SK-N-SH treated with all-trans-retinoic acid at 6 μM for 48 hours (cell line): ENCODE measurements at regions not wholly inside any gene's neighbourhood (a gene's known extent, or its start where the extent isn't known, plus 50 kb on each side); places are given as distances from the start of the nearest gene placed in this dataset.

ENCODE experiments used
- ATAC-seq: fragments of 200-7000 bp; cut with Tn5 transposase; 3 replicates; pipeline ENCODE4 v1.9.1; 2020; ENCODE audit warnings: mild to moderate bottlenecking, moderate library complexity
- ARNTL ChIP-seq: fragments of 450-650 bp; formaldehyde crosslinking; IDR thresholded peaks from 2 replicates; pipeline ENCODE4 v1.5.0; 2020; ENCODE audit warnings: low read depth, mild to moderate bottlenecking, moderate library complexity, borderline replicate concordance
- BACH2 ChIP-seq: fragments of 250-450 bp; sonication (Bioruptor Pico); IDR thresholded peaks from 2 replicates; pipeline ENCODE4 v1.9.0; 2021; ENCODE audit warnings: mild to moderate bottlenecking, borderline replicate concordance
- CSDC2 ChIP-seq: fragments of 250-450 bp; sonication (Bioruptor Pico); IDR thresholded peaks from 2 replicates; pipeline ENCODE4 v1.5.0; 2020; ENCODE audit warnings: mild to moderate bottlenecking, moderate library complexity
- ESRRG ChIP-seq: fragments of 250-450 bp; sonication (Bioruptor Pico); IDR thresholded peaks from 2 replicates; pipeline ENCODE4 v1.6.1; 2021; ENCODE audit warnings: mild to moderate bottlenecking
- GLIS3 ChIP-seq: fragments of 250-450 bp; sonication (Bioruptor Pico); IDR thresholded peaks from 2 replicates; pipeline ENCODE4 v1.5.0; 2020; ENCODE audit warnings: mild to moderate bottlenecking, moderate library complexity
- ISL1 ChIP-seq: fragments of 250-450 bp; sonication (Bioruptor Pico); IDR thresholded peaks from 2 replicates; pipeline ENCODE4 v2.1.2; 2022; ENCODE audit warnings: mild to moderate bottlenecking, moderate library complexity
- OSR1 ChIP-seq: fragments of 250-450 bp; sonication (Bioruptor Pico); IDR thresholded peaks from 2 replicates; pipeline ENCODE4 v1.8.0; 2022; ENCODE audit warnings: moderate library complexity, mild to moderate bottlenecking, inconsistent platforms
- PPARA ChIP-seq: fragments of 250-450 bp; sonication (Bioruptor Pico); IDR thresholded peaks from 2 replicates; pipeline ENCODE4 v1.5.0; 2020; ENCODE audit warnings: mild to moderate bottlenecking, borderline replicate concordance
- RARB ChIP-seq: fragments of 250-450 bp; sonication (Bioruptor Pico); IDR thresholded peaks from 2 replicates; pipeline ENCODE4 v1.8.0; 2021; ENCODE audit warnings: mild to moderate bottlenecking, moderate library complexity
- TCF4 ChIP-seq: fragments of 250-450 bp; sonication (Bioruptor Pico); IDR thresholded peaks from 2 replicates; pipeline ENCODE4 v1.8.0; 2021; ENCODE audit warnings: mild to moderate bottlenecking, moderate library complexity, borderline replicate concordance
- TOX ChIP-seq: fragments of 250-450 bp; sonication (Bioruptor Pico); IDR thresholded peaks from 2 replicates; pipeline ENCODE4 v1.8.0; 2021; ENCODE audit warnings: mild to moderate bottlenecking, moderate library complexity, borderline replicate concordance
- ZC3H10 ChIP-seq: fragments of 250-450 bp; sonication (Bioruptor Pico); IDR thresholded peaks from 2 replicates; pipeline ENCODE4 v1.5.1; 2021; ENCODE audit warnings: mild to moderate bottlenecking, moderate library complexity
- ZFP3 ChIP-seq: fragments of 250-450 bp; sonication (Bioruptor Pico); IDR thresholded peaks from 2 replicates; pipeline ENCODE4 v1.5.0; 2020; ENCODE audit warnings: mild to moderate bottlenecking, moderate library complexity
- ZFP30 ChIP-seq: fragments of 450-650 bp; formaldehyde crosslinking; IDR thresholded peaks from 2 replicates; pipeline ENCODE4 v1.5.0; 2022; ENCODE audit warnings: mild to moderate bottlenecking, moderate library complexity
- ZNF565 ChIP-seq: fragments of 450-650 bp; formaldehyde crosslinking; conservative IDR thresholded peaks from 2 replicates; pipeline ENCODE4 v1.5.0; 2020; ENCODE audit warnings: low read depth, mild to moderate bottlenecking, moderate library complexity
- ZNF8 ChIP-seq: fragments of 450-650 bp; formaldehyde crosslinking; IDR thresholded peaks from 2 replicates; pipeline ENCODE4 v1.5.0; 2020; ENCODE audit warnings: mild to moderate bottlenecking, moderate library complexity
- TF ChIP-seq, protein P1 (sequence below): fragments of 250-450 bp; sonication (Bioruptor Pico); IDR thresholded peaks from 2 replicates; pipeline ENCODE4 v1.8.0; 2021; ENCODE audit warnings: low read depth, mild to moderate bottlenecking, moderate library complexity, borderline replicate concordance
- TF ChIP-seq, protein P2 (sequence below): fragments of 250-450 bp; sonication (Bioruptor Pico); IDR thresholded peaks from 2 replicates; pipeline ENCODE4 v1.5.1; 2021; ENCODE audit warnings: mild to moderate bottlenecking, moderate library complexity
- TF ChIP-seq, protein P3 (sequence below): fragments of 250-450 bp; sonication (Bioruptor Pico); IDR thresholded peaks from 2 replicates; pipeline ENCODE4 v1.5.0; 2020; ENCODE audit warnings: mild to moderate bottlenecking, moderate library complexity
- TF ChIP-seq, protein P4 (sequence below): fragments of 250-450 bp; sonication (Bioruptor Pico); IDR thresholded peaks from 2 replicates; pipeline ENCODE4 v1.8.0; 2020; ENCODE audit warnings: mild to moderate bottlenecking, moderate library complexity, borderline replicate concordance

DNA sequence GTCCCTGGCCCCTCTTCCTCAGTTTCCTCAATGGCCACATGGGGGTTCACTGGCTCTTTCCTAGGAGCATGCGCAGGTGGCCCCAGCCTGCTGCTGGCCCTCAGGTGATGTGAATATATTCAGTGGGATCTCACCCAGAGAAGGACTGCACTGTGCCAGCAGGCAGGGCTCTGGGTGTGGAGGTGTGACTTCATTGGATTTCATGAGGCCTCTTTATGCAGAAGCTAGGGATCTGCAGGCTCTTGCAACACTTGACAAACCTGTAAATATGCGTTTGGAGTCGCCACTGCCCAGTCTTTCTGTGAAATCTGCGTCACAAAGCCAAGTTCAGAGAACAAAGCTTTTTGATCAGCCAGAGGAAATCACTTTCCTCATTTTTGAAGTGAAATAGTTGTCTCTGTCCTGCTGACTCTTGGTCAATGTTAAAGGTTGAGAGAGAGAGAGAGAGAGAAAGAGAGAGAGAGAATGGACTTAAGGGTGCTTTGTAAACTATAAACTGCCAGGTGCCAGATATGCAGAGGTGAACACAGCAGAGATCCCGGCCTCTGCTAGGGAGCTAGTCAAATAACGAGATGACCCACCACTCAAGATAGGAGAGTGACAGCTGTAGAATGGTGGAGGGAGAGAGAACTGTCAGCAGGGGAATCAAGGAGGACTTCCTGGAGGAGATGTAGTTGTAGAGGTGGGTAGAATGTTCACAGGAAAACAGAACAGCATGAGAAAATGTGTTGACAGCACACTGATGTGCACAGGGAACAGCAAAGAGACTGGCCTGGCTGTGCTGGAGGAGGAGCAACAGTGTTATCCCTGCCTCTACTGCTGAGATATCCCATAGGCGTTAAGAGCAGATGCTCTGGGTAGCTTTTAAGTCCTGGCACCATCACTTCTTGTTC, 167.0 kb upstream of the ZNF618 start:
- no peak for TF ChIP-seq TOX (CRISPR knock-in tag)
- TF ChIP-seq ZFP30 = no peak
- TF ChIP-seq OSR1 = no peak
- TF ChIP-seq ZNF565 (CRISPR knock-in tag) = no peak
- TF ChIP-seq BACH2 (CRISPR knock-in tag) = no peak
- TF ChIP-seq ARNTL = no peak
- TF ChIP-seq ISL1 (CRISPR knock-in tag) = no peak
- no peak for TF ChIP-seq ZNF8 (CRISPR knock-in tag)
- TF ChIP-seq PPARA (CRISPR knock-in tag) = no peak
- no peak for TF ChIP-seq ESRRG (CRISPR knock-in tag)
- TF ChIP-seq, protein P1, sequence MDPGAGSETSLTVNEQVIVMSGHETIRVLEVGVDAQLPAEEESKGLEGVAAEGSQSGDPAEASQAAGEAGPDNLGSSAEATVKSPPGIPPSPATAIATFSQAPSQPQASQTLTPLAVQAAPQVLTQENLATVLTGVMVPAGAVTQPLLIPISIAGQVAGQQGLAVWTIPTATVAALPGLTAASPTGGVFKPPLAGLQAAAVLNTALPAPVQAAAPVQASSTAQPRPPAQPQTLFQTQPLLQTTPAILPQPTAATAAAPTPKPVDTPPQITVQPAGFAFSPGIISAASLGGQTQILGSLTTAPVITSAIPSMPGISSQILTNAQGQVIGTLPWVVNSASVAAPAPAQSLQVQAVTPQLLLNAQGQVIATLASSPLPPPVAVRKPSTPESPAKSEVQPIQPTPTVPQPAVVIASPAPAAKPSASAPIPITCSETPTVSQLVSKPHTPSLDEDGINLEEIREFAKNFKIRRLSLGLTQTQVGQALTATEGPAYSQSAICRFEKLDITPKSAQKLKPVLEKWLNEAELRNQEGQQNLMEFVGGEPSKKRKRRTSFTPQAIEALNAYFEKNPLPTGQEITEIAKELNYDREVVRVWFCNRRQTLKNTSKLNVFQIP (CRISPR knock-in tag) = no peak
- TF ChIP-seq, protein P2, sequence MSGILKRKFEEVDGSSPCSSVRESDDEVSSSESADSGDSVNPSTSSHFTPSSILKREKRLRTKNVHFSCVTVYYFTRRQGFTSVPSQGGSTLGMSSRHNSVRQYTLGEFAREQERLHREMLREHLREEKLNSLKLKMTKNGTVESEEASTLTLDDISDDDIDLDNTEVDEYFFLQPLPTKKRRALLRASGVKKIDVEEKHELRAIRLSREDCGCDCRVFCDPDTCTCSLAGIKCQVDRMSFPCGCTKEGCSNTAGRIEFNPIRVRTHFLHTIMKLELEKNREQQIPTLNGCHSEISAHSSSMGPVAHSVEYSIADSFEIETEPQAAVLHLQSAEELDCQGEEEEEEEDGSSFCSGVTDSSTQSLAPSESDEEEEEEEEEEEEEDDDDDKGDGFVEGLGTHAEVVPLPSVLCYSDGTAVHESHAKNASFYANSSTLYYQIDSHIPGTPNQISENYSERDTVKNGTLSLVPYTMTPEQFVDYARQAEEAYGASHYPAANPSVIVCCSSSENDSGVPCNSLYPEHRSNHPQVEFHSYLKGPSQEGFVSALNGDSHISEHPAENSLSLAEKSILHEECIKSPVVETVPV (CRISPR knock-in tag) = no peak
- no peak for TF ChIP-seq RARB (CRISPR knock-in tag)
- no peak for TF ChIP-seq GLIS3
- TF ChIP-seq, protein P3, sequence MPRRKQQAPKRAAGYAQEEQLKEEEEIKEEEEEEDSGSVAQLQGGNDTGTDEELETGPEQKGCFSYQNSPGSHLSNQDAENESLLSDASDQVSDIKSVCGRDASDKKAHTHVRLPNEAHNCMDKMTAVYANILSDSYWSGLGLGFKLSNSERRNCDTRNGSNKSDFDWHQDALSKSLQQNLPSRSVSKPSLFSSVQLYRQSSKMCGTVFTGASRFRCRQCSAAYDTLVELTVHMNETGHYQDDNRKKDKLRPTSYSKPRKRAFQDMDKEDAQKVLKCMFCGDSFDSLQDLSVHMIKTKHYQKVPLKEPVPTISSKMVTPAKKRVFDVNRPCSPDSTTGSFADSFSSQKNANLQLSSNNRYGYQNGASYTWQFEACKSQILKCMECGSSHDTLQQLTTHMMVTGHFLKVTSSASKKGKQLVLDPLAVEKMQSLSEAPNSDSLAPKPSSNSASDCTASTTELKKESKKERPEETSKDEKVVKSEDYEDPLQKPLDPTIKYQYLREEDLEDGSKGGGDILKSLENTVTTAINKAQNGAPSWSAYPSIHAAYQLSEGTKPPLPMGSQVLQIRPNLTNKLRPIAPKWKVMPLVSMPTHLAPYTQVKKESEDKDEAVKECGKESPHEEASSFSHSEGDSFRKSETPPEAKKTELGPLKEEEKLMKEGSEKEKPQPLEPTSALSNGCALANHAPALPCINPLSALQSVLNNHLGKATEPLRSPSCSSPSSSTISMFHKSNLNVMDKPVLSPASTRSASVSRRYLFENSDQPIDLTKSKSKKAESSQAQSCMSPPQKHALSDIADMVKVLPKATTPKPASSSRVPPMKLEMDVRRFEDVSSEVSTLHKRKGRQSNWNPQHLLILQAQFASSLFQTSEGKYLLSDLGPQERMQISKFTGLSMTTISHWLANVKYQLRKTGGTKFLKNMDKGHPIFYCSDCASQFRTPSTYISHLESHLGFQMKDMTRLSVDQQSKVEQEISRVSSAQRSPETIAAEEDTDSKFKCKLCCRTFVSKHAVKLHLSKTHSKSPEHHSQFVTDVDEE = no peak
- no peak for TF ChIP-seq ZC3H10 (CRISPR knock-in tag)
- TF ChIP-seq ZFP3 (CRISPR knock-in tag) = no peak
- no peak for TF ChIP-seq CSDC2 (CRISPR knock-in tag)
- TF ChIP-seq TCF4 = no peak
- ATAC-seq = no peak

DNA sequence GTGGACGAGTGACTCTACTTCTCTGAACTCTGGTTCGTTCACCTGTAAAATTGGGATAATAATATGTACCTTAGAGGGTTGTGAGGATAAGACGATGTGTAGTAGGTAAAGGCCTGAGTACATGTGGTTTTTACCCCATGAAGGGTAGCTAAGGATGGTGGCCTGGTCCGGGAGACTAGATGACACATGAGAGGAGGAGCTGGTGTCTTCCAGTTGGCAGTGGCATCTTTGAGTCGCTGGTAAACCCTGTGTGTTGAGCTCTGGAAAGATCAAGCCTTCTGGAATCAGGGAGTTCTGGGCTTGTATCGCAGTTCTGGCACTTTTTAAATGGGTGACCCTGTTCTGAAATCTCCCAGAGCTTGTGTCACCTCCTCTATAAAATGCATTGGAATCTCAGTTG, 166.4 kb upstream of the ZNF618 start:
- no peak for TF ChIP-seq RARB (CRISPR knock-in tag)
- TF ChIP-seq ZNF8 (CRISPR knock-in tag) = no peak
- TF ChIP-seq, protein P3 = no peak
- TF ChIP-seq, protein P2 (CRISPR knock-in tag) = no peak
- TF ChIP-seq TCF4 = no peak
- TF ChIP-seq ZFP3 (CRISPR knock-in tag) = no peak
- TF ChIP-seq ZFP30 = no peak
- no peak for TF ChIP-seq CSDC2 (CRISPR knock-in tag)
- no peak for TF ChIP-seq TOX (CRISPR knock-in tag)
- no peak for ATAC-seq

DNA sequence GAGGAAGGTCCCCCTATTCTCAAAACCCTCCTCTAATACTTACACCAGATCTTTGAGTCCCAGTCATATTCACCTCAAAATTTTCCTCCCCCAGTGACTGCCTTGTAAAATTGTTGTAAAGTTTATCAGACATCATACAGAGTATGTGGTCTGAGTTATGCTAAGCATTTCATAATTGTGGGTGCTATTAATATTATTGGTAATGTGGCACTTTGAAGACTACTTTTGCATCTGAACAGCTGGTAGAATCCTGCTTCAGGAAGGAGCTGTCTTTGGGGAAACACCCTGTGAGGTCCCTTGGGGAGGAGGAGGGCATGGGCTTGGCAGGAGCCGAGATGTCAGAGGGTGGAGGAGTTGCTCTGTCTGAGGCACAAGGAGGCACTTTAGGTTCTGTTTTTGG, 164.9 kb upstream of the ZNF618 start:
- ATAC-seq = no peak
- TF ChIP-seq OSR1 (no peak), ZNF565 (CRISPR knock-in tag) (no peak), TCF4 (no peak), ISL1 (CRISPR knock-in tag) (no peak), GLIS3 (no peak), ESRRG (CRISPR knock-in tag) (no peak)
- TF ChIP-seq, protein P4, sequence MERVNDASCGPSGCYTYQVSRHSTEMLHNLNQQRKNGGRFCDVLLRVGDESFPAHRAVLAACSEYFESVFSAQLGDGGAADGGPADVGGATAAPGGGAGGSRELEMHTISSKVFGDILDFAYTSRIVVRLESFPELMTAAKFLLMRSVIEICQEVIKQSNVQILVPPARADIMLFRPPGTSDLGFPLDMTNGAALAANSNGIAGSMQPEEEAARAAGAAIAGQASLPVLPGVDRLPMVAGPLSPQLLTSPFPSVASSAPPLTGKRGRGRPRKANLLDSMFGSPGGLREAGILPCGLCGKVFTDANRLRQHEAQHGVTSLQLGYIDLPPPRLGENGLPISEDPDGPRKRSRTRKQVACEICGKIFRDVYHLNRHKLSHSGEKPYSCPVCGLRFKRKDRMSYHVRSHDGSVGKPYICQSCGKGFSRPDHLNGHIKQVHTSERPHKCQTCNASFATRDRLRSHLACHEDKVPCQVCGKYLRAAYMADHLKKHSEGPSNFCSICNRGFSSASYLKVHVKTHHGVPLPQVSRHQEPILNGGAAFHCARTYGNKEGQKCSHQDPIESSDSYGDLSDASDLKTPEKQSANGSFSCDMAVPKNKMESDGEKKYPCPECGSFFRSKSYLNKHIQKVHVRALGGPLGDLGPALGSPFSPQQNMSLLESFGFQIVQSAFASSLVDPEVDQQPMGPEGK (CRISPR knock-in tag) = no peak
- TF ChIP-seq, protein P1 (CRISPR knock-in tag) = no peak
- TF ChIP-seq, protein P2 (CRISPR knock-in tag) = no peak
